Hematopoietic multipotent progenitor cell treated with erythropoietin and hydrocortisone succinate and interleukin-3 and kit ligand, for 17 days (in vitro differentiated cells): ENCODE measurements at regions not wholly inside any gene's neighbourhood (a gene's known extent, or its start where the extent isn't known, plus 50 kb on each side); places are given as distances from the start of the nearest gene placed in this dataset.

Experiments
- DNase-seq: peaks from one replicate; pipeline ENCODE4 v3.0.0-alpha.2; 2015; ENCODE audit warnings: low spot score

- no peak for DNase-seq
Observed at GRCh38 chr12:11568155-11568761, 81.2 kb upstream of the ETV6 start.

GRCh38 chr12:11568762-11569478 is 80.6 kb upstream of the ETV6 start:
- no peak for DNase-seq

- DNase-seq: no peak
Observed at GRCh38 chr12:11569716-11570115, 79.8 kb upstream of the ETV6 start.

- DNase-seq: no peak
Observed at GRCh38 chr12:11573880-11574279, 75.6 kb upstream of the ETV6 start.

- no peak for DNase-seq
Observed at GRCh38 chr12:11576104-11576503, 73.4 kb upstream of the ETV6 start.

GRCh38 chr12:11577658-11578260 is 71.7 kb upstream of the ETV6 start:
- no peak for DNase-seq

GRCh38 chr12:11578461-11578993 is 70.9 kb upstream of the ETV6 start:
- no peak for DNase-seq

- DNase-seq: no peak
Observed at GRCh38 chr12:11580125-11580751, 69.2 kb upstream of the ETV6 start.

- DNase-seq: peak; percentile 62
Observed at GRCh38 chr12:11581179-11581755, 68.2 kb upstream of the ETV6 start.

GRCh38 chr12:11584221-11584855 is 65.1 kb upstream of the ETV6 start:
- no peak for DNase-seq

GRCh38 chr12:11592484-11592883 is 57.0 kb upstream of the ETV6 start:
- no peak for DNase-seq

- no peak for DNase-seq
Observed at GRCh38 chr12:11593013-11593412, 56.5 kb upstream of the ETV6 start.

GRCh38 chr12:11595080-11595479 is 54.4 kb upstream of the ETV6 start:
- no peak for DNase-seq

GRCh38 chr12:11596141-11596540 is 53.3 kb upstream of the ETV6 start:
- DNase-seq: no peak

- no peak for DNase-seq
Observed at GRCh38 chr12:11598900-11599299, 50.6 kb upstream of the ETV6 start.
